Activated CD8-positive, alpha-beta memory T cell treated with anti-CD3 and anti-CD28 coated beads, Interleukin-2, amount 50 U/mL, for 48 hours (primary cell): ENCODE measurements at regions not wholly inside any gene's neighbourhood (a gene's known extent, or its start where the extent isn't known, plus 50 kb on each side); places are given as distances from the start of the nearest gene placed in this dataset.
"Not testable (repeated sequence)": the region's sequence is repeated elsewhere in the genome, so short reads cannot be mapped to it uniquely, and the experiment has no call there.

Experiments
- DNase-seq: peaks from one replicate; pipeline ENCODE4 v3.0.0-alpha.2; 2020

- DNase-seq = no peak
Measured at GRCh38 chr13:18947376-18947977, 234.1 kb downstream of the TUBA3C start.

DNA sequence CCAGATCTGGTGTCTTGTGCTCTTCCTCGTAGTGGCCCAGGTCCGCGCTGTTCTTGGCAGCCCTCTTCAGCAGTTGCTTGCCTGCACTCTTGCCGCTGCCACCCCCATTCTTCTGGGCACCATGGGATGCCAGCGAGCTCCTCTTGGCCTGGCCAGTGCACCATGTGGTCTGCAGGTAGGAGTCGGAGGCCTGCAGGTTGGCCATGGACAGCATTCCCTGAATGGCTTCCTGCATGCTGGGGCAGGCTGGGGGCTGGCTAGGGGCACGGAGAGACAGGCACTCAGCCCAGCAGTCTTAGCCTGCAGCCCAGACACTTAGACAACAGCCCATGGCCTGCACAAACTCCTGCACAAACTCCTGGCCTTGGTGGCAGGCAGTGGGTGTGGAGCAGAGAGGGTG lies 234.9 kb downstream of the TUBA3C start:
- DNase-seq = no peak

DNA sequence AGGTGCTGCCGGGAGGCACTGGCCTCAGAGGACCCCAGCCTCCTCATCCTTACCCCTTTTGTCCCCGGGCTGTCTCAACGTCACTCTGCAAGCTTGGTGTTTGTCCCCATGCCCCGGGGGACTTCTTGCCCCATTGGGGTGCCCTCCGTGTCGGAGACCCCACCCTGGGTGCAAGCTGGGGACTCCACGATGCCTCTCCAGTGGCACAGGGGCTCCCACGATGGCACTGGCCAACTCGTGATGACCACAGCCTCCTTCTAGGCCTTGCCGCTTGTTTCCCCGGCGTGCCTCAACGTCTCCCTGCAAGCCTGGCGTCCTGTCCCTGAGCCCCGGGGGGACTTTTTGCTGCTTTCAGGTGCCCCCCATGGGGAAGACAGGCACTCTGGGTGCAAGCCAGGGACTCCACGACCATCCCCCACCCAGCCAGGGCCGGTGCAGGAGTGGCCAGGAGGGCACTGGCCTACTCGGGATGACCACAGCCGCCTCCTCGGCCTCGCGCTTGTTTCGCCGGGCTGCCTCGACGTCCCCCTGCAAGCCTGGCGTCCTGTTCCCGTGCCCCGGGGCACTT lies 237.0 kb downstream of the TUBA3C start:
- DNase-seq = no peak

- no peak for DNase-seq
Measured at GRCh38 chr13:18943721-18944391, 237.8 kb downstream of the TUBA3C start.

- no peak for DNase-seq
Measured at GRCh38 chr13:18943273-18943672, 238.4 kb downstream of the TUBA3C start.

DNA sequence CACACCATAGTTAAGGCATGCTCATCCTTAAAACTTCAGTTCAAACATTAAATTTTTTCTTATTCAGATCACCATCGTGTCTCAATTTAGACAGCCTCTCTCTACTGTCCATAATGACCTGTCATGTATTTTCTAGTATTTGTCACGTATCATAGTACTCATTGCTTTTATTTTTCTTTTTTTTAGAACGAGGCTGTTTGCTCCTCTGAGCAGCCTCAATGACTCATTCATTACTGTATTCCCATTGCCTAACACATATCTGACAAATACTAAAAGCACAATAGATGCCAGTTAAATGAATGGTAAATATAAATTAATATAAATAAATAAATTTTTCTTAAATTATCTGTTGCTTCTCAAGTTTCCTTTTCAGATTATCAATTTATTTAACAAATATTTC lies 245.5 kb downstream of the TUBA3C start:
- DNase-seq = no peak

DNA sequence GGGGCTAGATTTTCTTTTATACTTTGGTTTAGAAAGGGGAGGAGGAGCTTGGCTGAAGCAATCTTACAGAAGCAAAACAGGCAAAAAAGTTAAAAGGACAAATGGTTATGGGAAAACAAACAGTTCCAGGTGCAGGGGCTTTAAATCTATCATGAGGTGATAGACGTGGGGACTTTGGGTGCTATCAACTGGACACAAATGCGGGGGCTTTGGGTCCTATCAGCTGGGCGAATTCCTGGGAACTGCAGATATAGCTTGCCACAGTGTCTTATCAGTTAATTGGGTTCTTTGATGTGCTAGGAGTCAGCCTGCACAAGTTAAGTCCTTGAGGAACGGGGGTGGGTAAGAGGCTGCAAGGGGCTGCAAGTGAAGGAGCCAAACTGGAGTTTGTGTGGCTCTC lies 260.6 kb downstream of the TUBA3C start:
- DNase-seq = no peak

DNA sequence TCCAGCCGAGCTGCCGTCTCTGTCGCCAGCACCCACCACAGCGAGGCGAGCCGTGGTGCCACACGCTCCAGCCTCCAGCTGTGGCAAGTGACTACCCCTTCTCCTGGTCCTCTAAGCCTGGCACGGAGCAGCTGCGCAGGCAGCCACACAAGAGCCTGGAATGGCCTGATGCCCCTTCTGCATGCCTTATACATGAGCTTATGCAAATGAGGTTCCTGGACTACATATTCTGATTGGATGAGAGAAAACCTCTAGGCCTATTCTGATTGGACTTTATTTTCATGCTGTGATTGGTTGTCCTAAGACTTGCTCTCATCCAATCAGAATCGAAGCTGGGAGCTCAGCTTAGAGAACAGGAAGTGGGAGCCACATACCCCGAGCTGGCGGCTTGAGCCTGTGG lies 276.5 kb downstream of the TUBA3C start:
- not testable (repeated sequence) for DNase-seq

DNA sequence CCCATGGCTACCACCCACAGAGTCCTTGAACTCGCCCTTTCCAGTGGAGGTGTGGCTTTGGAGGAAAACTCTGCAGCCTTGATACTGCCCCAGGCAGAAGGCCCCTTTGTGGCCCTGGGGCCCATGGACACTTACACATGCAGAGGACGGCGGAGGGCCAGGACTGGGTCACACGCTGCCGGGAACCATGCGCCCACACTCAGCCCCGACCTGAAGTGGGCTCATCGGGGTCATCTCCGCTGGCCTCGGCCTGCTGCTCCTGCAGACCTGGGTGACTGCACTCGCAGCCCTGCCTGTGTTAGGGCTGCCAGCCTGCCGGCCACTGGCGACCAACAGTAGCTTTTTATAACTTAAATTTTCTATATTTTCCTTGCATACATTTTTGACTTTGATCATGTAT lies 286.2 kb downstream of the TUBA3C start:
- not testable (repeated sequence) for DNase-seq

DNA sequence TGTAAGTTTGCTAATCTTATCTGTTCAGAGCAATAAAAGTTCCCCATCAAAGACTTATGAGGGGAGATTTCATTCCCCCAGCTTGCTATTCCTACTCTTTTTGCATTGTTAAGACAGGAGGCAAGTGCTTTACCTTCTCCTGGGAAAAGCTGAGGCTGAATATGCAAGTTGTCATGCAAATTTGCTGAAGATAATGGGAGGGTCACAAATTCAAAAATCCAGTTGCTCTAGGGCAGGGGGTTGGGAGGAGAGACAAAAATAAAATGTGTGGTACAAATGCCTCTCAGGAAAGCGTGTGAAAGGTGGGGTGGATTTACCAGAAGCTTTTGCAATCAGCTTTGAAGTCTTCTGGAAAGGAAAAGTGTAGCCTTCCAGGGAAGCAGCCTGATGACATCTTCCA lies 290.4 kb downstream of the TUBA3C start:
- not testable (repeated sequence) for DNase-seq

GRCh38 chr13:18874875-18875789 lies 306.5 kb downstream of the TUBA3C start:
- DNase-seq = not testable (repeated sequence)

DNA sequence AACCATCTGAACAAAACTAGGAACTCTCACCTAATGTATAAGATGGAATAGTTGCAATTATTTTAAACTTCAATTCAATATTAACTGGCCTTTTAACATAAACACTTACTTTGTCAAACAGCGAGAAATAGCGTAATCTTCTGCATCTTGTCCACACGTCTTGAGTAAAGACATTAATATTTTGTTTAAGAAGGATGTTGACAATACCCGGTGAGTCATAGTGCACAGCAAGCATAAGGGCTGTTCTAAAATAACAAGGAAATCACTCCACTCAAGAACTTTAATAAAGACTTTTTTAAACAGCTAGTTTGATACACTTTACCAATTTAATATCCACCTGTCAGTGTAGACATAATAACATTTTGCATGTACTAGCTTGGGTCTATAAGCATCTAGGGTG lies 311.1 kb downstream of the TUBA3C start:
- not testable (repeated sequence) for DNase-seq

DNA sequence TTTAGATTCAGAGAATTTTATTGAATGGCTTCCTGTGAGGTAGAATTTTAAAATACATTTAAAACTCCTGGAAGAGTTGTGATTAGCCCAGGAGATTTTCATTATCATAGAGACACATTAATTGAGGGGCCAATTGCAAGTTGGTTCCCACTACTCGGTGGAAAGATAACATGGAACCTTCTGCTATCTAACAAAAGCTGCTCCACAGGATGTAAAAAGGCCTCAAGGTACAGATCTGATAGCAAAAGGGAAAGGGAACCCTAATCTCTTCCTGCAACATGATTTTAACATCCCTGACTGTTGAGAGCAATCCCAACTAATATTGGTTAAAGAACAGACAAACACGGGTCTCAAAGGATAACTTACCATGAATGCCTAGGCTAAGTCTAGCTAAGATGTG lies 312.3 kb downstream of the TUBA3C start:
- DNase-seq = not testable (repeated sequence)

DNA sequence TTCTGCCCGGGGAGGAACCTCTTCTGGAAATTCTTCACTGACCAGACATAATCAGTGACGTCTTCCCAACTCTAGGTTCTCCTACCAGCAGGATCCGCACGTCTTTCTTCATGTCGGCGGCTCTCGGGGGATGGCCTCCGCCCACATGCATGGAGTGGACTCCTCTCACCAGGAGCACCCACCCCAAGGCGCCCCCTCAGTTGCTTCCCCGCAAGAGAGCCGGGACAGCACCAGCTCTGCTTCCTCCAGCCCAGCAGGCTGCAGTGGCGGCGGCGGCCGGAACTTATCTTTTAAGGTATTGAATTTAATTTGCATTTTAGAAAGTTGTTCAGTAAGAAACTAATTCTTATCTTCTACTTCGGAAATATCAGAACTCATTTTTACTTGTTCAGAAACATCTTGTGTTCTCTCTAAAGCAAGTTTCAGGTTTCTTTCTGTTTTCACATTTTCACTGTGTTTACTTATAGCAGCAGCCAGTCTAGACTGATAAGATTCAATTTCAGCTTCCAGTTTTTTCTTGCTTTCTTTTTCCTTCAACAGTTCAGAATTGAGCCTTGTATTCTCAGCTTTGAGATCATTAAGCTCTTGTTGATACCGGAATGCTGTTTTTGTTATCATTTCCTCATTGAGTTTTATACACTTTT lies 343.5 kb downstream of the TUBA3C start:
- DNase-seq = not testable (repeated sequence)

DNA sequence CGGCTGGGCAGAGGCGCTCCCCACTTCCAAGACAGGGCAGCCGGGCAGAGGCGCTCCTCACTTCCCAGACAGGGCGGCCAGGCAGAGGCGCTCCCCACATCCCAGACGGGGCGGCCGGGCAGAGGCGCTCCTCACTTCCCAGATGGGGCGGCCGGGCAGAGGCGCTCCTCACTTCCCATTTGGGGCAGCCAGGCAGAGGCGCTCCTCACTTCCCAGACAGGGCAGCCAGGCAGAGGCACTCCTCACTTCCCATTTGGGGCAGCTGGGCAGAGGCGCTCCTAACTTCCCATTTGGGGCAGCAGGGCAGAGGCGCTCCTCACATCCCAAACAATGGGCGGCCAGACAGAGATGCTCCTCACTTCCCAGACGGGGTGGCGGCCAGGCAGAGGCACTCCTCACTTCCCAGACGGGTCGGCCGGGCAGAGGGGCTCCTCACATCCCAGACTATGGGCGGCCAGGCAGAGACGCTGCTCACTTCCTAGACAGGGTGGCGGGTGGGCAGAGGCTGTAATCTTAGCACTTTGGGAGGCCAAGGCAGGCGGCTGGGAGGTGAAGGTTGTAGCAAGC lies 344.4 kb downstream of the TUBA3C start:
- DNase-seq = not testable (repeated sequence)

DNA sequence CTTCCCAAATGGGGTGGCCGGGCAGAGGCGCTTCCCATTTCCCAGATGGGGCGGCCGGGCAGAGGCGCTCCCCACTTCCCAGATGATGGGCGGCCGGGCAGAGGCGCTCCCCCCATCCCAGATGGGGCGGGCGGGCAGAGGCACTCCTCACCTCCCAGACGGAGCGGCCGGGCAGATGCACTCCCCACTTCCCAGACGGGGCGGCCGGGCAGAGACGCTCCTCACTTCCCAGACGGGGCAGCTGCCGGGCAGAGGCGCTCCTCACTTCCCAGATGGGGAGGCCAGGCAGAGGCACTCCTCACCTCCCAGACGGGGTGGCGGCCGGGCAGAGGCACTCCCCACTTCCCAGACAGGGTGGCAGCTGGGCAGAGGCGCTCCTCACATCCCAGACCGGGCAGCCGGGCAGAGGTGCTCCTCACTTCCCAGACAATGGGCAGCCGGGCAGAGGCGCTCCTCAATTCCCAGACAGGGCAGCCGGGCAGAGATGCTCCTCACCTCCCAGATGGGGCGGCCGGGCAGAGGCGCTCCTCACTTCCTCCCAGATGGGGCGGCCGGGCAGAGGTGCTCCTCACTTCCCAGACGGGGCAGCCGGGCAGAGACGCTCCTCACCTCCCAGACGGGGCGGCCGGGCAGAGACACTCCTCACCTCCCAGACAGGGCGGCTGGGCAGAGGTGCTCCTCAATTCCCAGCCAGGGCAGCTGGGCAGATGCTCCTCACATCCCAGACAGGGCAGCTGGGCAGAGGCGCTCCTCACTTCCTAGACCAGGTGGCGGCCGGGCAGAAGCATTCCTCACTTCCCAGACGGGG lies 345.0 kb downstream of the TUBA3C start:
- DNase-seq = not testable (repeated sequence)

GRCh38 chr13:18835754-18836153 lies 345.9 kb downstream of the TUBA3C start:
- DNase-seq = not testable (repeated sequence)

DNA sequence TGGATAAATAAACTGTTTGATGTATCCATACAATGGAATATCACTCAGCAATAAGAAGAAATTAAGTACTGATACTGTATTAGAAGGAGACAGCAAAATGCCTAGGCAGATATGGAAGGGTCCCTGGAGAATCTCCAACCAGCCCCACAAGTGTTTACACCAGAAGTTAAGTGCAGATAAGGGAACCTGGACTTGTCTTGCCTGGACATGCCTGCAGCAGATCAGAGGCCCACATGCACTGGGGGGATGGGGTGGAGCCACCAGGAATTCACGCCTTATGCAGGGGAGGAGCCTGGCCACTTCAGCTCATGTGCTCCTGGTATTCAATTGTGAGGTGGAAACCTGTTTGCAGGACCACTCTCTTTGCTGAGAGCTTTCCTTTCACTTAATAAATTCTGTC lies 356.9 kb downstream of the TUBA3C start:
- DNase-seq = not testable (repeated sequence)

- DNase-seq = not testable (repeated sequence)
Measured at GRCh38 chr13:18822655-18823639, 358.7 kb downstream of the TUBA3C start.

GRCh38 chr13:18773988-18774387 lies 407.6 kb downstream of the TUBA3C start:
- not testable (repeated sequence) for DNase-seq
